Uterus (tissue), 2 donors: ENCODE measurements at regions not wholly inside any gene's neighbourhood (a gene's known extent, or its start where the extent isn't known, plus 50 kb on each side); places are given as distances from the start of the nearest gene placed in this dataset.

Experiments used
- POLR2A ChIP-seq, 2 donors: fragments of 450-650 bp; IDR thresholded peaks; one replicate each; pipeline ENCODE4 v1.6.1; 2016; ENCODE audit warnings: antibody characterized with exemption in 2 of 2, mild to moderate bottlenecking in 1 of 2, moderate library complexity in 1 of 2
- TF ChIP-seq, protein P1 (sequence below), 4 experiments: fragments of 200-600 bp in 2 of 4; fragments of 450-650 bp in 2 of 4; sonication (generic) in 2 of 4; IDR thresholded peaks; one replicate each; pipeline ENCODE4 v1.5.1; 2016 to 2019; ENCODE audit warnings: antibody characterized with exemption in 4 of 4, mild to moderate bottlenecking in 2 of 4, moderate library complexity in 1 of 4

DNA sequence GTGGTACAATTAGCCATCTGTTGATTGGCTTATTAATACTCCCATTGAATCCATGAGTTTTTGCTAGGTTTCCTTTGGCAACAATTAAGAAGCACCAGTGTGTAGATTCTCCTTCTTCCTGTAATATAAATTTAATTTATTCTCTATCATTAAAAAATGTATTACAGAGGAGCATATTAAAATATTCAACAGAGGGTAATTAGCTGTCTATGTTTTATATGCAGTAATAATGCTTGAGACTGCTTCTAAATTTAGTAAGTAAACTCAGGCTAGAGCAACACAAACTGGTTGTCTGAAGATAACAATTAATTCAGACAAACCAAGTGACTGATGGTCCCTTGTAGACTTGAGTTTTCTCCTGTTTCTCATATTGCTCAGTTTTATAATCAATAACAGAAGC lies 192.4 kb downstream of the FAT4 start:
- TF ChIP-seq, protein P1, sequence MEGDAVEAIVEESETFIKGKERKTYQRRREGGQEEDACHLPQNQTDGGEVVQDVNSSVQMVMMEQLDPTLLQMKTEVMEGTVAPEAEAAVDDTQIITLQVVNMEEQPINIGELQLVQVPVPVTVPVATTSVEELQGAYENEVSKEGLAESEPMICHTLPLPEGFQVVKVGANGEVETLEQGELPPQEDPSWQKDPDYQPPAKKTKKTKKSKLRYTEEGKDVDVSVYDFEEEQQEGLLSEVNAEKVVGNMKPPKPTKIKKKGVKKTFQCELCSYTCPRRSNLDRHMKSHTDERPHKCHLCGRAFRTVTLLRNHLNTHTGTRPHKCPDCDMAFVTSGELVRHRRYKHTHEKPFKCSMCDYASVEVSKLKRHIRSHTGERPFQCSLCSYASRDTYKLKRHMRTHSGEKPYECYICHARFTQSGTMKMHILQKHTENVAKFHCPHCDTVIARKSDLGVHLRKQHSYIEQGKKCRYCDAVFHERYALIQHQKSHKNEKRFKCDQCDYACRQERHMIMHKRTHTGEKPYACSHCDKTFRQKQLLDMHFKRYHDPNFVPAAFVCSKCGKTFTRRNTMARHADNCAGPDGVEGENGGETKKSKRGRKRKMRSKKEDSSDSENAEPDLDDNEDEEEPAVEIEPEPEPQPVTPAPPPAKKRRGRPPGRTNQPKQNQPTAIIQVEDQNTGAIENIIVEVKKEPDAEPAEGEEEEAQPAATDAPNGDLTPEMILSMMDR (IDR thresholded peaks at IDR 0.05): no peak
- no peak for TF ChIP-seq POLR2A (IDR thresholded peaks at IDR 0.05)
